GM13977 (cell line): ENCODE measurements at regions not wholly inside any gene's neighbourhood (a gene's known extent, or its start where the extent isn't known, plus 50 kb on each side); places are given as distances from the start of the nearest gene placed in this dataset.

Source experiments
- DNase-seq: peaks from one replicate; pipeline ENCODE4 v3.0.0; 2012; ENCODE audit warnings: low spot score
- CTCF ChIP-seq: IDR thresholded peaks from 2 replicates; pipeline ENCODE4 v1.5.1; 2012; ENCODE audit warnings: mild to moderate bottlenecking, control low read depth; ENCODE audit not compliant: insufficient read depth; ENCODE audit errors: extremely low read depth, missing control alignments
- in situ Hi-C: fragments of 300-500 bp; cut with MboI; formaldehyde crosslinking; loops from one replicate; pipeline ENCODE4 v1.12.0; 2022; ENCODE audit warnings: low sequenced_read_pairs, low pct_unique_long_range_greater_than_20kb, mixed read lengths, inconsistent platforms; ENCODE audit not compliant: unreplicated experiment

- no peak for TF ChIP-seq CTCF
- in situ Hi-C loops = no loop called here
- DNase-seq = no peak
Observed at GRCh38 chr5:3110371-3110770, 358.9 kb upstream of the IRX2 start.

- in situ Hi-C loops = no loop called here
- DNase-seq = no peak
- no peak for TF ChIP-seq CTCF
Observed at GRCh38 chr5:3107156-3107611, 355.7 kb upstream of the IRX2 start.

GRCh38 chr5:3105581-3105980 lies 354.1 kb upstream of the IRX2 start:
- in situ Hi-C loops = no loop called here
- DNase-seq = no peak

GRCh38 chr5:3105172-3105571 lies 353.7 kb upstream of the IRX2 start:
- in situ Hi-C loops = no loop called here
- no peak for TF ChIP-seq CTCF

More at GRCh38 chr5:3105581-3105980, 354.1 kb upstream of the IRX2 start:
- no peak for TF ChIP-seq CTCF

GRCh38 chr5:3104429-3105060 lies 353.1 kb upstream of the IRX2 start:
- TF ChIP-seq CTCF = no peak
- in situ Hi-C loops = no loop called here
- DNase-seq = no peak

More at GRCh38 chr5:3105172-3105571, 353.7 kb upstream of the IRX2 start:
- no peak for DNase-seq

- no peak for DNase-seq
- in situ Hi-C loops = no loop called here
- TF ChIP-seq CTCF = no peak
Observed at GRCh38 chr5:3103262-3103811, 351.9 kb upstream of the IRX2 start.
